T47D (cell line): ENCODE measurements at regions not wholly inside any gene's neighbourhood (a gene's known extent, or its start where the extent isn't known, plus 50 kb on each side); places are given as distances from the start of the nearest gene placed in this dataset.

Source experiments
- DNase-seq, 2 experiments: peaks; one replicate each; pipeline versions ENCODE4 v3.0.0 to v3.0.0-alpha.2; 2011 to 2012; ENCODE audit warnings: low read depth in 1 of 2, low spot score in 1 of 2
- JUND ChIP-seq: IDR thresholded peaks from 2 replicates; pipeline ENCODE4 v1.6.1; 2012; ENCODE audit warnings: low read depth
- in situ Hi-C: cut with HindIII; loops from 2 replicates; pipeline ENCODE4 v1.10.0; 2016; ENCODE audit warnings: low sequenced_read_pairs, low pct_unique_long_range_greater_than_20kb

DNA sequence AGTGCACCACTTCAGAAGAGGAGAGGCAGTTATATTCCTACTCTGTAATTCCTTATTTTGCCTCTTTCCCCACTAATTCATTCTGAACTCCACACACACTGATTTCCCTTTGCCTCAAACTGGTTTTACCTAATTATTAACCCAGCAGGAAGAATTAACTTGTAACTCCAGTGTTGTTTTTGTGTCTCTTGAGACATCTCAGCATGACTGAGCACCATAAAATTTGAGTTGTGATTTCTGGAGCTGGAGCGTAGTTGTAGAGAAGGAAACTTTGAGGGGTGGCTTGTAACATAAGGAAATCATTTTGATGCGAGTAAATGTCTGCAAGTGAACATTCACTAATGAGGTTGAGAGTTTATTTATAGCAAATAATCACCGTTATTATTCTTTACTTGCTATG is 265.2 kb downstream of the TMEM38B start:
- no peak for TF ChIP-seq JUND
- DNase-seq: no peak
- in situ Hi-C loops: no loop called here

GRCh38 chr9:105963343-105964099 is 269.2 kb downstream of the TMEM38B start:
- TF ChIP-seq JUND: no peak
- DNase-seq: no peak
- in situ Hi-C loops: no loop called here

DNA sequence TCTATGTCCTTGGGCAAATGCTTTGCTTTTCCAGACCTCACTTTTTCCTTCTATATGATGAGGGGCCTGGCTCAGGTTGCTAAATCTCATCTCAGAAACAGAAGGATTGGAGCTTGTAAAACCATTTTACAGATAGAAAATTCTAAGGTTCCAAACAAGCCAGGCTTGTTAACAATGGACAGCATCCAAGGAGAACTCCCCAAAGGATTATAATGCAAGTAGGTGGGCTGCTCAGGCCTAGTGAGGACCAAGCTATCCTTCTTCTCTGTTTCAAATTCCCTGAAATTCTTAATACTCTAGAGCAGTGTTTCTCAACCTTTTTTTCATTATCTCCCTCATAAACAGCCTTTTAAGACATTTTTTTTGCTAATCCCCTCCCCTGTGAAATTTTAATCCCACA is 269.8 kb downstream of the TMEM38B start:
- TF ChIP-seq JUND: no peak
- in situ Hi-C loops: no loop called here
- no peak for DNase-seq

GRCh38 chr9:105966834-105967233 is 272.5 kb downstream of the TMEM38B start:
- in situ Hi-C loops: no loop called here
- no peak for DNase-seq
- TF ChIP-seq JUND: no peak

GRCh38 chr9:105967248-105967647 is 272.9 kb downstream of the TMEM38B start:
- in situ Hi-C loops: no loop called here
- no peak for DNase-seq
- TF ChIP-seq JUND: no peak

GRCh38 chr9:105967797-105968196 is 273.5 kb downstream of the TMEM38B start:
- in situ Hi-C loops: no loop called here
- TF ChIP-seq JUND: no peak
- DNase-seq: peak in 1 of 2 experiments; percentile 48

DNA sequence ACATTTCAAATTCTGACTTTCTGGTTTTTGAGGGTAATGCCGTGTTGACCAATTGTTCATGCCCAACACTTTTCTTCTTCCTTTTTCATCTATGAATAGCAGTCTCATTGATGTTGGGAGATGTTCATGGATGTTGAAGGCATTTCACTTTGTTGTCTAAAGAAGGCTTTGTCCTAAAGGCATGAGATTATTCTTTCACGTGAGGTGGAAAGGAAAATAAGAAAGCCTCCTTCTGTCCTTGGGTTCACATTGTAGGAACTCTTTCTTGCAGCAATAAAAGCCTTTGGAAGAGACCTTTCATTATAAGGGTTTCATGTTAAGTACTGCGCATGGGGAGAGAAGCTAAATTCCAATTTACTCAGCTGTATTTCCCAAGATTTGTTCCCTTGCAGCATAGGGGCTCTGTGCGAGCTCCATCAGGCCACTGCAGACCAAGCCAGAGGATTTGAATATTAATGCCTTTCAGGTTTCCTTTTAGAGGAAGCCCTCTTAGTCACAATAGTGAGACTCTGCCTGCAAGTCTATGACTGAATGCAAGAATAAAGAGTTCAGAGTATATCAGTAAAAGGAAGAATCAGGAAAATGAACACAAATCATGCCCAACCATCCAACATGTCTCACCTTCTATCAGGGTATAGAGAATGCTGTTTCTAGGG is 274.6 kb downstream of the TMEM38B start:
- no peak for TF ChIP-seq JUND
- no peak for DNase-seq
- in situ Hi-C loops: no loop called here

- no peak for DNase-seq
- in situ Hi-C loops: no loop called here
- no peak for TF ChIP-seq JUND
Observed at GRCh38 chr9:105969636-105970035, 275.3 kb downstream of the TMEM38B start.

GRCh38 chr9:105971986-105972385 is 277.6 kb downstream of the TMEM38B start:
- TF ChIP-seq JUND: no peak
- in situ Hi-C loops: no loop called here
- no peak for DNase-seq

DNA sequence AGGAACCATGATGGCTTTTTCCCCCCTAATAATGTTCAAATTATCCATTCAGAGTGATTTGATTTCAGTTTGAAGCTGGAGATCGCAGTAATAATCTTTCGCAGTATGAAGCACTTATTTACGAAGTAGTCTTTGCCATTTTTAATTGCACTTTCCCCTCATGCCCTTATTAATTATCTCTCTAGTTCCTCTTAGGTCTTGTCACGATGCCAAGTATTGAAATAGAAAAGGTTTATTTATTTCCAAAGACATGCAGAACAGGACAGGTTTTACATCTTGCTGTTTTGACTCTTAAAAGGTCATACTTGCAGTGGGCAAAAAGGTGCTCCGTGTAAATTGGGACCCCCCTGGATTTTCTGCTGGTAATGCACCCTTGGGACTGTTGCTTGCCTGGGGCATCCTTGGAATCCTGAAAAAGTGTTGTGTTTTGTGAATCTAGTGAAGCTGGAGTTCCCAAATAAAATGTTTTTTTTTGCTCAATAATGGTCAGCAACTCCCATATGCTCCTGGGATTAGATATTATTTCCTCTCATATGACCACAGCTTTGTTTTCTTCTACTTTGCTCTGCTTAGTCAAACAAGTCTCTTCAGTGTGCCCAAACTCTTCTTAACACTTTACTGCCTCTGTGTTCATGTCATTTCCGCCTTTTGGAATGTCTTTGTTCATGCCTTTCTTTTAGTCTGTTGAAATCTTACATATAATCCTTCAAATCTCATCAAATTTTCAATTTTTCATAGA is 278.3 kb downstream of the TMEM38B start:
- no peak for TF ChIP-seq JUND
- in situ Hi-C loops: no loop called here
- DNase-seq: no peak

DNA sequence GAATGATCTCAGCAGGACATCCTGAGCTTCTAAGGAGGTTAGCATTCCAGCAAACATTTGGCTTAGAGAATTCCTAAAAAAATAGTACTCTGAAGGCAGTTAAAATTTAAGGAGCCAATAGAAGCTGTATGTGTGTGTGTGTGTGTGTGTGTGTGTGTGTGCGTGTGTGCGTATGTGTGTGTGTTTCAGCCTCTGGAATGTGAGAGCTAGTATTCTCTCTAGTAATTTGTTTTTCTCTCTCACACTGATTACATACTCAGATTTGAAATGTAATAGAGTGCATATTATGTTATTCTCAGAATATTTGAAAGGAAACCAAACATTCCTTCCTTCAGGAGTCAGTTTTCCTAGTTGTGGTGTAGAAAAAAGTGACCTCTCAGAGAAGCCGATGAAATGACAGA is 279.6 kb downstream of the TMEM38B start:
- TF ChIP-seq JUND: no peak
- in situ Hi-C loops: no loop called here
- peak in 1 of 2 experiments; percentile 43 for DNase-seq

DNA sequence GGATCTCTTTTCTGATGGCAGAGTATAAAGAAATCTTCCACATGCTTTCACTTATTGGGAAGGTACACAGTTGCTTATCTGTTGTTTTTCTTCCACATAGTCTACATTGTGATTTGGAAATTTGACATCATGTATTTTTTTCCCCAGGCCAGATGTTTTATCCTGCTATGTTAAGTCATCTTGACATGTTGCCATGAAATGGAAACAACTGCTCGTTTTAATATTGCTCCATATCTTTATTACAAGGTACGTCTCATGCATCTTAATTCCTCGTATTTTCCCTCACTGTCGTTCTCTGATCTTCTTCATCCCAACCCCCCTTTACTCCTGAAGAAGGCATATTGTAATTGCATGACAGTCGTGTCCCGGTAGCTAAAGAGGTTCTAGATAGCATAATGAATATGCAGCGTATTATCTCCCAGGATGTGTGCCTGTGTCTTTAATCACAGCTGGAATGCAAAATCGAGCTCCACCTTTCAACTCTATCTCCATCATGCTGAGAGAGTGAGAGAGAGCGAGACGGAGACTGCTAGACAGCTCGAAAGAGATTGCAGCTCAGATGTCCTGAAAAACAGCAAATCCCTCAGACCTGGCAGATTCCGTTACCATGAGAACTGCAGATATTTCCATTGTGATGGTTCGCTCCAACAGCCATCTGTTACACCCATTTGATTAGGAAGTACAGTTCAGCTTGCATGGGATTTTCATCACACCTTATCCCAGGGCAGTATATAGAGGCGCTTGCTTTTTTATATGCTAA is 281.7 kb downstream of the TMEM38B start:
- in situ Hi-C loops: no loop called here
- DNase-seq: no peak
- no peak for TF ChIP-seq JUND
